Forelimb muscle (tissue), 1 donor: ENCODE measurements at regions not wholly inside any gene's neighbourhood (a gene's known extent, or its start where the extent isn't known, plus 50 kb on each side); places are given as distances from the start of the nearest gene placed in this dataset.
"Not testable (repeated sequence)": the region's sequence is repeated elsewhere in the genome, so short reads cannot be mapped to it uniquely, and the experiment has no call there.

Experiments used
- DNase-seq: peaks from one replicate; pipeline ENCODE4 v3.0.0-alpha.2; 2013; ENCODE audit warnings: low read depth

GRCh38 chr5:101653996-101654395 is 642.1 kb downstream of the SLCO4C1 start:
- no peak for DNase-seq

GRCh38 chr5:101647861-101648260 is 648.2 kb downstream of the SLCO4C1 start:
- no peak for DNase-seq

DNA sequence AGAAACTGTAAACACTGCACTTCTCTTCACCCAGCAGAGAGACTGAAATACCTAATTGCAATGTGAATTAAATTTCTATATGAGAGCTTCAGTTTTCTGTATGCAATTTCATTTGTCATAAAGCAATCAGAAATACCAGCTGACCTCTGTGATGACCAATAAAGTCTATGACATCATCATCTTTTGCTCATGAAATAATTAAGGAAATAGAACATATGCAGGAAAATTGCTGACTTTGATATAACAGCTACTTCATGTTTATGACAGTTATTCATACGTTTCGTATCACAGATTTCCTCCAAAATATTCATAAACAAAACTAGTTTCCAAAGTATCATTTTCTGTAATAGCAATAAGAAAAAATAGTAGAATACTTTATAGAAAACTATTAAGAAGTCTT is 652.3 kb downstream of the SLCO4C1 start:
- no peak for DNase-seq

DNA sequence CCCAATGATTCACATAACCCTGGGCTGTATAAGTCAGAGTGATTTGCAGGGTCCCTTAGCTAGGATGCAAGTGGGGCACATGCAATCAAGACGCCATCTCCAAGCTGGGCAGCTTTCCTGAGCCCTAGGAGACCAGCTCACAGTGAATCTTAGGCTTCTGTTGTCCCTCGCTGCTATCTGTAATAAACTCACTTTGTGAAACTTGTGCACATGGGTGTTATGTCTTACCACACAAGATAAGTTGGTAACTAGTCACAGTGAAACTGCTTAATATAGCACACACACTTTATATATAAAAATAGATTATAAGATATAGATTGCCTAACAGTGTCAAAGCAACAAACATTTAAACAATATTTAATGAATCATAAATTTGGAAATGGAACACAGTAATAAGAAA is 658.5 kb downstream of the SLCO4C1 start:
- DNase-seq, result no peak

DNA sequence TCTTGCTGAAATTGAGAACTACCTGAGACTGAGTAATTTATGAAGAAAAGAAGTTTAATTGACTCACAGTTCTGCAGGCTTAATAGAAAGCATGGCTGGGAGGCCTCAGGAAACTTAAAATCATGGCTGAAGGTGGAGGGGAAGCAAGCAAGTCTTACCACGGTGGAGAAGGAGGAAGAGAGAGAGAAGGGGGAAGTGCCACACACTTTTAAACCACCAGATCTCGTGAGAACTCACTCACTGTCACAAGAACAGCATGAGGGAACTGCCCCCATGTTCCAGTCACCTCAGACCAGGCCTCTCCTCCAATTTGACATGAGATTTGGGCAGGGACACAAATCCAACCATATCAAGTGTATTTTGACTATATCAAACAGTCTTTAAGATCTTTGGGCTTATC is 668.3 kb downstream of the SLCO4C1 start:
- DNase-seq, result not testable (repeated sequence)

DNA sequence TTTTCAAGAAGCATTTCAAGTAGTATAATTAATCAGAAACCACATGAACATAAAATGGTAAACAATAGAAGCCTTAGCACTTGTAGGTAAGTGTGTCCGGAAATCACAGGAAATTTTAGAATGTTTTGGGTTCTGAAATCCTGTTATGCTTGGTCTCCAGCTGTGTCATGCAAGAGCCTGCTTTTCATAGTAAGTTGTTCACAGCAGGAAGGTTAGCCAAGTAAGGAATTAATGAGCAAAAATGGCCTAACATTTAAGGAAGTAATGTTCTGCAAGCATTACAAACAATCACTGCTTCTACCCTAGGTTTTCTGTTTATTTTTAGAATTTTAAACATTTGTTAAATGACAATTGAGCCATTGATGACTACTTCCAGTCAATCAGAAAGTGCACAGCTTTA is 669.5 kb downstream of the SLCO4C1 start:
- no peak for DNase-seq

DNA sequence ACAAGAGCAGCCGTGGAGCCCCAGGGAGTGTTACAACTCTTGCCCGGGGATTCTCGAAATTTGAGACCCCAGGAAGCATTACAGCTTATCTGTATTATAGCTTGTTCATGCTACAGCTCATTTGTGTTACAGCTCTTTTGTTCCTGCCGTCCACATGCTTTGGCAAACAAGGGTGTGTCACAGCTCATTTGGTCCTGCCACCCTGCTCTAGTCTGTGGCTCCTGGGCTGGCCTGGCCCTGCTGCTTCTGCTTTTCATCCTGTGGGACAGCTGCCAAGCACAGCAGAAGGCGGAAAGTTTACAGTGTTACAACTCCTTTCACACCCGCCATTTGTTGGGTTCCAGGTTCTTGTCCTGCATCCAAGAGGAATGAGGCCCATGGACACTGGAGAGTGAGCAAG is 685.0 kb downstream of the SLCO4C1 start:
- DNase-seq, result no peak

- DNase-seq, result no peak
Measured at GRCh38 chr5:101608322-101608721, 687.8 kb downstream of the SLCO4C1 start.

- no peak for DNase-seq
Measured at GRCh38 chr5:101605700-101606099, 690.4 kb downstream of the SLCO4C1 start.

DNA sequence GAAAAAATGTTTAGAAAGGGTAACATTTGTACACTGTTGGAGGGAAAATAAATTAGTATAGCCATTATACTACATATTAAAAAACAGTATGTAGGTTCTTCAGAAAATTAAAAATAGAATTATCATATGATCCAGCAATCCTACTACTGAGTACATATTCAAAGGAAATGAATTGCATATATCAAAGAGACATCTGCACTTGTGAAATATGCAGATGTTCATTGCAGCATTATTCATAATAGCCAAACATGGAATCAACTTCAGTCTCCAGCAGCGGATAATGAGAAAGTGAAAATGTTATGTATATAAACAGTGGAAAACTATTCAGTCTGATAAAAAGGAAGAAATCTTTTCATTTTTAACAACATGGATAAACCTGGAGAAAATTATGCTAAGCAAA is 695.5 kb downstream of the SLCO4C1 start:
- no peak for DNase-seq

DNA sequence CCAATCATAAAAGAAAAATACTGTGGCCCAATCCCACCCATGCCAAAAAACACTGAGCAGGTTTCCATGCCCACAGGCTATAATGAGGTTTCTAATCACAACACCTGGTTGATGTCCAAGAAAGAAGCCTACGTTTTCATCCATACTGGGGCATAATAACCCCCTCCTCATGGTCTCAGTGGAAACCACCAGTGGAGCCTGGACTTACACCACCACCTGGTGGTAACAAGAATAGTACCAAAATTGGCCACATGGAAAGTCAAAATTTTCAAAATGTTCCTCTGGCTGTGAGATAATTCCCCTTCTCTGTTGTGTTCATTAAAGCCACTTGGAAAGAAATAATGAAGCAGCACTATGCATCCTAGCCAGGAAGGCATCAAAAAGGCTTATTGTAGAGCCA is 687.3 kb upstream of the ST8SIA4 start:
- DNase-seq, result no peak

GRCh38 chr5:101585366-101585765 is 682.3 kb upstream of the ST8SIA4 start:
- peak; percentile 17 for DNase-seq

DNA sequence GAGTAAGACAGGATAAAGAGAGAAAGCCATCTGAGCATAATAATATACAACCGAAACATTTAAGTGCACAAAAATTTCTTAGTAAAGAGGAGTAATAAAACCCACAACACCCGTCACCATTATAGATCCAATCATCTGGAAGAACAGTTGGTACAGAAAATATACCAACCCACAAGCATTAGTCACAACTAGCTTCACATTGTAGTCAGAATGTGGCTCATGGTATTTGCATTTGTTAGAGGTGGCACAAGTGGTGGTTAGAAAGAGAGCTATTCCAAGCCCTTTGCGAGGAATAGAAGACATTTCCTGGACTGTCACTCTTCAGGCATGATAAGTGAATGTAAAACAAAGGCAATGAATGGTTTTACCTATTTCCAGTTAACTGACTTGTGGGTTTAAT is 677.5 kb upstream of the ST8SIA4 start:
- DNase-seq, result no peak

- DNase-seq, result no peak
Measured at GRCh38 chr5:101574017-101574416, 670.9 kb upstream of the ST8SIA4 start.

- no peak for DNase-seq
Measured at GRCh38 chr5:101561018-101561417, 657.9 kb upstream of the ST8SIA4 start.

- DNase-seq, result no peak
Measured at GRCh38 chr5:101543780-101544179, 640.7 kb upstream of the ST8SIA4 start.

- DNase-seq, result no peak
Measured at GRCh38 chr5:101539315-101539714, 636.2 kb upstream of the ST8SIA4 start.

DNA sequence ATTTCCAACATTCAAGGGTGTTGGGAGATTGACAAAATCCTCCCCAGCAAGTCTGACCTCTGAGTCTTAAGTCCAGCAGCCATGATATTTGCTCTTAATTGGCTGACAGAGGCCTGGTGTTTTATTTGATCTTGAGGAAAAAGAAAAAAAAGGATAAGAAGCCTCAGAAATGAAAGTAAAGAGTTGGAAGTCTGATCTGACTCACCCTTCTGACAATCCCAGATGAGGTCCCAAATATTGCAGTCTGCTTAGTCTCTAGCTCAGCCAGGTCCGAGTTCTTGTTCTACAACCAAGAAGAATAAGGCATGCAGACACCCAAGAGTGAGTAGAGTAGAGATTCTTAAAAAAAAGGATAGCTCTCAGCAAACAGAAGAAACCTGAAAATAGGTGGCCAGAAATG is 632.5 kb upstream of the ST8SIA4 start:
- no peak for DNase-seq

DNA sequence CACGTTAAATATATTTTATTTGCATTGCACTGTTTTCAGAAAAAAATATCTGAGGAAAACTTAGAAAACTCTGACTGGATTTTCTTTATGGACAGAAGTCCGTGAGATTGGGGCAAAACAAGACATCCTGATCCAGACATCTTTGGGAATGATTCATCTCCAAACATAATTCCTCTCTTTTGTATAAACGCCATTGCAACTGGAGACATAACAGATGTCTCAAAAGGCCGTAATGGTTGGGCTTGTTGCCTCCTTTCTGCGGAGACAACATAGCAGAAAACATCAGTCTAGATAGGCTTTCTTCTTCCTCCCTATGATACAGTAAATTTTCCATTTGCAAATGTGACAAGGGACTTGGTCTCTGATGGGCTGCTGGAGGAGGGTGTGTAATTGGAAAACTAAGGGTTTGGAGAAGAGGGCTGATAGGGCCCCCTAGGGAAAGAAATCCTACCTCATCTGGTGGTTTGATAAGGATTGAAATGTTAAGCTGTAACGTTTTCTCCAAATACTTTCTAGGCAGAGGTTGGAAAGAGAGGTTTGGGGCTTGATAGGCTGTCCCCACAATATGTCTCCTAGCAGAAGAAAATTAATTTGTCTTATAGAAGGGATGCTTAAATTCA is 631.5 kb upstream of the ST8SIA4 start:
- no peak for DNase-seq

- DNase-seq, result no peak
Measured at GRCh38 chr5:101532430-101532829, 629.3 kb upstream of the ST8SIA4 start.

DNA sequence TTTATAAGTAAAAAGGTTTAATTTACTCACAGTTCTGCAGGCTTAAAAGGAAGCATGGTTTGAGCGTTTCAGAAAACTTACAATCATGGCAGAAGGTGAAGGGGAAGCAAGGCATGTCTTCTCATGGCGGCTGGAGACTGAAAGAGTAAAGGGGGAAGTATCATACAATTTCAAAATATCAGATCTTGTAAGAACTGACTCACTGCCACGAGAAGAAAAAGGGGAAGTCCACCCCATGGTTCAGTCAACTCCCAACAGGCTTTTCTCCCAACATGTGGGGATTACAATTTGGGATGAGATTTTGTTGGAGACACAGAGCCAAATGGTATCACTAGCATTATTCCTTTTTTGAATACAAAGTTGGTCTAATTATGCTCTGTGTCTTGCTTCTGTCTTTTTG is 627.9 kb upstream of the ST8SIA4 start:
- DNase-seq, result no peak

- DNase-seq, result not testable (repeated sequence)
Measured at GRCh38 chr5:101529094-101529493, 626.0 kb upstream of the ST8SIA4 start.

GRCh38 chr5:101520417-101520816 is 617.3 kb upstream of the ST8SIA4 start:
- DNase-seq, result no peak

DNA sequence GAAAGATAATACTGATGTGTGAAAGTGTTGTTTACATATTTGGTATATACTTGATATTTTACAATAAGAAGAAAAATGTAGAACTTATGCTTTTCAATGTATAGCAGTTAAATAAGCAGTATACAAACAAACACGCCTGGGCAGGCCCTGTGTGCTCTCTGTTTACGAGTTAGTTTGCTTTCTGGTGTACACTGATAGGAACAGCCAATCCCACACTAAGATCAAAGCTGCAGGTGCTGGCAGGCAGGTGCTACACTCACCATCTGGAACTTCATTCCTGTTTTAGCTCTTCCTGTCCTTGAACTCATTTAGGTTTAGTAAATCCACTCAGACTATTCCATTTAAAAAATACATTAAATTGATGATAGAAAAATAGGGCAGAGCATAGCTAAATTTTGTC is 614.7 kb upstream of the ST8SIA4 start:
- DNase-seq, result no peak
